ENCODE measurements at regions not wholly inside any gene's neighbourhood (a gene's known extent, or its start where the extent isn't known, plus 50 kb on each side); places are given as distances from the start of the nearest gene placed in this dataset.

DNA sequence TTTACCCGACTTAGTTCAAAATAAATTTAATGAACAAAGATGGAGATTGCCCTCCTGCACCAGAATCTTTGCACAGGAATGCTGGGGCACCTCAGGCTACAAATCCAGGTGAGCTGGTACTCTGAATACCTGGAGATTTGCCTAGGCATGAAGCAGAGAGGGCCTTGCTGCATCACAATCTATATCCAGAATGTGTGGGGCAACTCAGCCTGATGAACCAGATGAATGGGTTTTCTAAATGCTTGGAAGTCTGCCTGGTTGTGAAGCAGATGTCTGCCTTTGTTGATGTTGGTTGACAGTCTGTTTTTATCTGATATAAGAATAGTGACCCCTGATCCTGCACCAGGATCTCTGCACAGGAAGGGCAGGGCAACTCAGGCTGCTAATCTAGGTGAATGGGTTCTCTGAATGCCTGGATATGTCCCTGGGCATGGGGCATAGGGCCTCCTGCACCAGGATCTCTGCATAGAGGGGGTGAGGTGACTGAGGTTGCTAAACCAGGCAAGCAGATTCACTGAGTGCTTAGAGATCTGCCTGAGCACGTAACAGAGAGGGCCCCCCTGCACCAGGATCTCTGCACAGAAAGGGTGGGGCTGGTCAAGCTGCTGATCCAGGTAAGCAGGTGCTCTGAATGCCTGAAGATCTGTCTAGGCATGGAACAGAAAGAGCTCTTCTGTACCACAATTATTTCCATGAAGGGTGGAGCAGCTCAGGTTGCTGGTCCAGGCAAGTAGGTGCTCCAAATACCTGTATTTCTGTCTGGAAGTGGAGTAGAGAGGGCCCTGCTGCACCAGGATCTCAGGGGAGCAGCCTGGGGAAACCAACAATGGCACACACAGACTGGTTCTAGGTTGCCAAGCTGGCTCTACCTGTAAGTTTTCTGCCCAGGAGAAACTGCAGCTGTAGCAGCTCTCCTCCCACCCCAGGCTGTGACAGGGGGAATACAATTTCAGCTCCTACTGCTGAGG lies 437.5 kb downstream of the MMUT start (continued):
- TF ChIP-seq, protein P1, sequence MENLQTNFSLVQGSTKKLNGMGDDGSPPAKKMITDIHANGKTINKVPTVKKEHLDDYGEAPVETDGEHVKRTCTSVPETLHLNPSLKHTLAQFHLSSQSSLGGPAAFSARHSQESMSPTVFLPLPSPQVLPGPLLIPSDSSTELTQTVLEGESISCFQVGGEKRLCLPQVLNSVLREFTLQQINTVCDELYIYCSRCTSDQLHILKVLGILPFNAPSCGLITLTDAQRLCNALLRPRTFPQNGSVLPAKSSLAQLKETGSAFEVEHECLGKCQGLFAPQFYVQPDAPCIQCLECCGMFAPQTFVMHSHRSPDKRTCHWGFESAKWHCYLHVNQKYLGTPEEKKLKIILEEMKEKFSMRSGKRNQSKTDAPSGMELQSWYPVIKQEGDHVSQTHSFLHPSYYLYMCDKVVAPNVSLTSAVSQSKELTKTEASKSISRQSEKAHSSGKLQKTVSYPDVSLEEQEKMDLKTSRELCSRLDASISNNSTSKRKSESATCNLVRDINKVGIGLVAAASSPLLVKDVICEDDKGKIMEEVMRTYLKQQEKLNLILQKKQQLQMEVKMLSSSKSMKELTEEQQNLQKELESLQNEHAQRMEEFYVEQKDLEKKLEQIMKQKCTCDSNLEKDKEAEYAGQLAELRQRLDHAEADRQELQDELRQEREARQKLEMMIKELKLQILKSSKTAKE (IDR thresholded peaks at IDR 0.05; ENCODE audit: low read depth, poor library complexity, severe bottlenecking): no peak
- no peak for TF ChIP-seq HCFC1 (IDR thresholded peaks at IDR 0.05; ENCODE audit: low read length)
- TF ChIP-seq RAD21 (IDR thresholded peaks at IDR 0.05; ENCODE audit: insufficient read depth, low read depth, low read length): no peak
- TF ChIP-seq RFX5 (IDR thresholded peaks at IDR 0.05; ENCODE audit: low read depth, low read length): no peak
- no peak for TF ChIP-seq MYC (IDR thresholded peaks at IDR 0.05; ENCODE audit: insufficient read depth, insufficient read length, insufficient replicate concordance, low read length, severe bottlenecking)

DNA sequence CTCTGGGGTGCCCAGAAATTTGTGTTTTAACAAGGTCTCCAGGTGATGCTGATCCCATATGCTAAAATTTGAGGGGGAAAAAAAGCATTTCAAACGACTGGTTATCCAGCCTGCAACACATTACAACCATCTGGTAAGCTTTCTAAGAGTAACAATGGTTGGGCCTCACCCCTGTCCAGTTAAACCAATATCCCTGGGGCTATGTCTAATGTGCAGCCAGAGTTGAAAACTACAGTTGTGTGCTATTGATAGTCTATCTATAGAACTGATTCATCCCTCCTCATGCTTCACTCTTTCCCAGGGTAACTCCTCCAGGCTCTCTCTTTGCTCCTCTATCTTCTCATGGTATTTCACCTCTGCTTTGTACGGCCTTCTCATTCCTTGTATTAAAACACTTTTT lies 458.3 kb downstream of the MMUT start:
- no TSS peak for BruUV-seq (replicated peaks)
- TF ChIP-seq, protein P2, sequence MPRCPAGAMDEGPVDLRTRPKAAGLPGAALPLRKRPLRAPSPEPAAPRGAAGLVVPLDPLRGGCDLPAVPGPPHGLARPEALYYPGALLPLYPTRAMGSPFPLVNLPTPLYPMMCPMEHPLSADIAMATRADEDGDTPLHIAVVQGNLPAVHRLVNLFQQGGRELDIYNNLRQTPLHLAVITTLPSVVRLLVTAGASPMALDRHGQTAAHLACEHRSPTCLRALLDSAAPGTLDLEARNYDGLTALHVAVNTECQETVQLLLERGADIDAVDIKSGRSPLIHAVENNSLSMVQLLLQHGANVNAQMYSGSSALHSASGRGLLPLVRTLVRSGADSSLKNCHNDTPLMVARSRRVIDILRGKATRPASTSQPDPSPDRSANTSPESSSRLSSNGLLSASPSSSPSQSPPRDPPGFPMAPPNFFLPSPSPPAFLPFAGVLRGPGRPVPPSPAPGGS (IDR thresholded peaks at IDR 0.05; ENCODE audit: borderline replicate concordance, insufficient read depth, low read depth, low read length, poor library complexity, severe bottlenecking): no peak
- no peak for TF ChIP-seq NFXL1 (IDR thresholded peaks at IDR 0.05; ENCODE audit: borderline replicate concordance)
- TF ChIP-seq, protein P3, sequence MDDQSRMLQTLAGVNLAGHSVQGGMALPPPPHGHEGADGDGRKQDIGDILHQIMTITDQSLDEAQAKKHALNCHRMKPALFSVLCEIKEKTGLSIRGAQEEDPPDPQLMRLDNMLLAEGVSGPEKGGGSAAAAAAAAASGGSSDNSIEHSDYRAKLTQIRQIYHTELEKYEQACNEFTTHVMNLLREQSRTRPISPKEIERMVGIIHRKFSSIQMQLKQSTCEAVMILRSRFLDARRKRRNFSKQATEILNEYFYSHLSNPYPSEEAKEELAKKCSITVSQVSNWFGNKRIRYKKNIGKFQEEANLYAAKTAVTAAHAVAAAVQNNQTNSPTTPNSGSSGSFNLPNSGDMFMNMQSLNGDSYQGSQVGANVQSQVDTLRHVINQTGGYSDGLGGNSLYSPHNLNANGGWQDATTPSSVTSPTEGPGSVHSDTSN (IDR thresholded peaks at IDR 0.05; ENCODE audit: insufficient replicate concordance, low read depth, low read length): no peak
- no peak for TF ChIP-seq FOS (IDR thresholded peaks at IDR 0.05; ENCODE audit: borderline replicate concordance, extremely low read depth, insufficient read length)
- no peak for TF ChIP-seq ZNF217 (IDR thresholded peaks at IDR 0.05)
- no peak for TF ChIP-seq POLR2A (IDR thresholded peaks at IDR 0.05; ENCODE audit: low read depth, low read length)
- TF ChIP-seq SUPT20H (IDR thresholded peaks at IDR 0.05; ENCODE audit: borderline replicate concordance, control insufficient read depth, low read depth, low read length): no peak
- no peak for TF ChIP-seq FOXM1 (IDR thresholded peaks at IDR 0.05; ENCODE audit: low read depth, low read length)
- no peak for TF ChIP-seq RCOR1 (conservative IDR thresholded peaks at IDR 0.05; ENCODE audit: low read depth, low read length)
- no peak for TF ChIP-seq STAT3 (IDR thresholded peaks at IDR 0.05; ENCODE audit: low read depth, low read length)
- no peak for TF ChIP-seq ZNF24 (IDR thresholded peaks at IDR 0.05)
- no peak for TF ChIP-seq JUND (IDR thresholded peaks at IDR 0.05; ENCODE audit: low read depth, low read length)
- no peak overlapping the region for H3K4me2 ChIP-seq (ENCODE audit: control insufficient read depth, insufficient read depth)
- no peak for ATAC-seq
- whole genome bisulfite sequencing (ENCODE audit: insufficient coverage, insufficient replicate concordance, low lambda C conversion rate, missing lambda C conversion rate): 6% methylated on average over 2 of the region's 2 CpGs
- H3K36me3 ChIP-seq (ENCODE audit: control insufficient read depth in 2 of 2, insufficient read depth in 2 of 2, low read length in 1 of 2): no peaks in the 10 kb centered on the region
- H3K4me3 ChIP-seq: no peak overlapping the region
- SMC1A ChIA-PET (ENCODE audit: uncharacterized antibody, unreplicated experiment): no interaction called here
- no peaks in the 10 kb centered on the region for H3K79me2 ChIP-seq (ENCODE audit: control insufficient read depth, insufficient read depth, low read length)
- in situ Hi-C loops (cut with MboI): no loop called here
- H3K4me1 ChIP-seq (ENCODE audit: control insufficient read depth, insufficient read depth, low read length): no peaks in the 10 kb centered on the region
- no peak for DNase-seq (ENCODE audit: low read depth, low spot score)
- intact Hi-C loops (cut with micrococcal nuclease; ENCODE audit: unreplicated experiment): no loop called here
- no peaks in the 10 kb centered on the region for H3K9me3 ChIP-seq (replicated peaks; ENCODE audit: control insufficient read depth, insufficient read depth, low read length)
- H2AFZ ChIP-seq (ENCODE audit: control insufficient read depth, low read depth, low read length): no peak overlapping the region
- CTCF ChIA-PET: no interaction called here
- no peak overlapping the region for H3K9ac ChIP-seq (ENCODE audit: control insufficient read depth, insufficient read depth, low read length)
- FAIRE-seq: no peak
- no peaks in the 10 kb centered on the region for H4K20me1 ChIP-seq (ENCODE audit: control insufficient read depth, insufficient read depth)
- RAD21 ChIA-PET (ENCODE audit: unreplicated experiment): no interaction called here
- no peak overlapping the region for H3K27ac ChIP-seq (ENCODE audit: control insufficient read depth, insufficient read depth)
- POLR2A ChIA-PET: no interaction called here
- H3K27me3 ChIP-seq (replicated peaks in 1 of 2; ENCODE audit: control insufficient read depth in 2 of 2, insufficient read depth in 2 of 2, low read length in 1 of 2): no peaks in the 10 kb centered on the region

Measured in GM12878 (cell line).